HepG2 (cell line): ENCODE measurements at regions not wholly inside any gene's neighbourhood (a gene's known extent, or its start where the extent isn't known, plus 50 kb on each side); places are given as distances from the start of the nearest gene placed in this dataset.

Experiments
- ATAC-seq: fragments of 200-7000 bp; cut with Tn5 transposase; 3 replicates; pipeline ENCODE4 v1.9.1; 2020; ENCODE audit warnings: mild to moderate bottlenecking, moderate library complexity
- BruUV-seq: library from RNA; stranded (reverse); fragments of 400-500 nt; replicated peaks from 2 replicates; lab custom pipeline; 2021; lab: Mats Ljungman, UMichigan
- CTCF ChIA-PET: fragments of 300-600 bp; formaldehyde crosslinking; extraction: SDS; loops from one replicate; lab custom pipeline; 2021; ENCODE audit warnings: low total read pairs, inconsistent platforms, low intra/inter-chr PET ratio; lab: Yijun Ruan, JAX
- POLR2A ChIA-PET: fragments of 350-600 bp; sonication (Branson Sonifier 250); formaldehyde crosslinking; loops from one replicate; lab custom pipeline; 2020; ENCODE audit warnings: antibody characterized with exemption, inconsistent platforms; lab: Yijun Ruan, JAX
- DNase-seq: peaks from one replicate; pipeline ENCODE4 v3.0.0-alpha.2; 2015; ENCODE audit warnings: low spot score
- FAIRE-seq: peaks from 3 replicates; lab custom pipeline; 2011; peaks lifted over from hg19 to GRCh38; lab: Jason Lieb, UNC
- H2AFZ ChIP-seq: one replicate; pipeline ENCODE4 v1.6.1; 2011; ENCODE audit warnings: low read length, inconsistent platforms
- H3K27ac ChIP-seq: fragments of 300-600 bp; 3 replicates; pipeline ENCODE4 v1.8.0; 2011; ENCODE audit warnings: mixed run types, mild to moderate bottlenecking, mixed read lengths, low read length, inconsistent platforms; ENCODE audit not compliant: insufficient read depth; ENCODE audit errors: extremely low read length
- H3K27me3 ChIP-seq, 2 experiments: fragments of 200-600 bp in 1 of 2; 2 replicates in 1 of 2; 3 replicates in 1 of 2; pipeline versions ENCODE4 v1.6.0 to v1.8.0; 2011; ENCODE audit warnings: low read length in 2 of 2, mild to moderate bottlenecking in 2 of 2, moderate library complexity in 2 of 2, inconsistent platforms in 1 of 2; ENCODE audit not compliant: insufficient read depth in 2 of 2, control insufficient read depth in 1 of 2
- H3K36me3 ChIP-seq, 2 experiments: fragments of 200-600 bp in 1 of 2; replicated peaks in 1 of 2; 2 replicates in 1 of 2; 3 replicates in 1 of 2; pipeline versions ENCODE4 v1.5.1 to v1.8.0; 2011; ENCODE audit warnings: low read length in 2 of 2, inconsistent platforms in 1 of 2; ENCODE audit not compliant: insufficient read depth in 2 of 2, control insufficient read depth in 1 of 2
- H3K4me1 ChIP-seq: 2 replicates; pipeline ENCODE4 v1.5.1; 2012; ENCODE audit warnings: low read length, inconsistent platforms; ENCODE audit not compliant: insufficient read depth
- H3K4me2 ChIP-seq: 2 replicates; pipeline ENCODE4 v1.6.0; 2011; ENCODE audit warnings: low read depth, low read length, inconsistent platforms
- H3K4me3 ChIP-seq, 3 experiments: fragments of 200-600 bp in 1 of 3; sonication (generic), shearing (Covaris generic) in 1 of 3; replicated peaks in 1 of 3; 2 replicates each; pipeline ENCODE4 v1.5.1; 2011 to 2016; ENCODE audit warnings: low read length in 3 of 3, inconsistent platforms in 2 of 3, low read depth in 2 of 3, mild to moderate bottlenecking in 2 of 3, control low read depth in 1 of 3, mixed read lengths in 1 of 3; ENCODE audit not compliant: insufficient read depth in 1 of 3
- H3K79me2 ChIP-seq: one replicate; pipeline ENCODE4 v1.6.1; 2011; ENCODE audit warnings: low read length, inconsistent platforms; ENCODE audit not compliant: insufficient read depth
- H3K9ac ChIP-seq: 2 replicates; pipeline ENCODE4 v1.6.0; 2011; ENCODE audit warnings: mild to moderate bottlenecking, low read depth, low read length, inconsistent platforms; ENCODE audit not compliant: insufficient read depth
- H3K9me3 ChIP-seq: 2 replicates; pipeline ENCODE4 v1.5.1; 2012; ENCODE audit warnings: mild to moderate bottlenecking, low read length
- H4K20me1 ChIP-seq: 2 replicates; pipeline ENCODE4 v1.6.0; 2011; ENCODE audit warnings: inconsistent platforms, mild to moderate bottlenecking, low read length, moderate library complexity; ENCODE audit not compliant: insufficient read depth
- FLYWCH1 ChIP-seq: sonication (generic); formaldehyde crosslinking; IDR thresholded peaks from 2 replicates; pipeline ENCODE4 v1.8.1; 2023; ENCODE audit warnings: mild to moderate bottlenecking, missing genetic modification reagents
- GZF1 ChIP-seq: sonication (generic); formaldehyde crosslinking; IDR thresholded peaks from 2 replicates; pipeline ENCODE4 v1.5.1; 2020; ENCODE audit warnings: mild to moderate bottlenecking, missing genetic modification reagents
- KDM2A ChIP-seq: sonication (generic); formaldehyde crosslinking; IDR thresholded peaks from 2 replicates; pipeline ENCODE4 v1.4.0; 2020; ENCODE audit warnings: low read depth, missing genetic modification reagents, borderline replicate concordance
- MAFK ChIP-seq, 2 experiments: IDR thresholded peaks in 1 of 2; conservative IDR thresholded peaks in 1 of 2; 2 replicates each; pipeline ENCODE4 v1.6.1; 2011; ENCODE audit warnings: improper control_type of control experiment in 2 of 2, low read length in 2 of 2
- MEIS1 ChIP-seq: sonication (generic); formaldehyde crosslinking; IDR thresholded peaks from 2 replicates; pipeline ENCODE4 v1.9.0; 2021; ENCODE audit warnings: mild to moderate bottlenecking, missing genetic modification reagents, moderate library complexity, borderline replicate concordance
- PAF1 ChIP-seq: IDR thresholded peaks from 2 replicates; pipeline ENCODE4 v1.6.1; 2016; ENCODE audit warnings: missing genetic modification reagents, missing compliant biosample characterization
- POLR2A ChIP-seq, 2 experiments: IDR thresholded peaks; 2 replicates each; pipeline ENCODE4 v1.6.1; 2011; ENCODE audit warnings: low read depth in 2 of 2, low read length in 2 of 2, mild to moderate bottlenecking in 1 of 2, moderate library complexity in 1 of 2; ENCODE audit not compliant: insufficient read depth in 1 of 2
- SMAD9 ChIP-seq: sonication (generic); formaldehyde crosslinking; IDR thresholded peaks from 2 replicates; pipeline ENCODE4 v1.5.1; 2020; ENCODE audit warnings: mild to moderate bottlenecking, missing genetic modification reagents
- THAP7 ChIP-seq: sonication (generic); formaldehyde crosslinking; IDR thresholded peaks from 2 replicates; pipeline ENCODE4 v1.8.1; 2023; ENCODE audit warnings: mild to moderate bottlenecking, missing genetic modification reagents
- ZBTB25 ChIP-seq: IDR thresholded peaks from 2 replicates; pipeline ENCODE4 v1.6.1; 2018; ENCODE audit warnings: missing genetic modification reagents
- ZNF124 ChIP-seq: sonication (generic); formaldehyde crosslinking; IDR thresholded peaks from 2 replicates; pipeline ENCODE4 v1.4.0; 2020; ENCODE audit warnings: missing genetic modification reagents
- ZNF276 ChIP-seq: sonication (generic); formaldehyde crosslinking; IDR thresholded peaks from 2 replicates; pipeline ENCODE4 v1.4.0; 2020; ENCODE audit warnings: mild to moderate bottlenecking, low read depth, missing genetic modification reagents
- ZNF343 ChIP-seq: sonication (generic); formaldehyde crosslinking; IDR thresholded peaks from 2 replicates; pipeline ENCODE4 v1.4.0; 2020; ENCODE audit warnings: mild to moderate bottlenecking, missing genetic modification reagents
- ZNF407 ChIP-seq: sonication (generic); formaldehyde crosslinking; IDR thresholded peaks from one replicate; pipeline ENCODE4 v1.5.1; 2020; ENCODE audit warnings: mild to moderate bottlenecking, missing genetic modification reagents; ENCODE audit errors: not compliant biosample characterization
- ZNF678 ChIP-seq: sonication (generic); formaldehyde crosslinking; IDR thresholded peaks from 2 replicates; pipeline ENCODE4 v1.4.0; 2020; ENCODE audit warnings: mild to moderate bottlenecking, missing genetic modification reagents
- WGBS: methylation state at CpG from one replicate; pipeline ENCODE4 v1.1.6; 2017; ENCODE audit warnings: low lambda C conversion rate; 5-methylcytosine and 5-hydroxymethylcytosine counted together
- in situ Hi-C: cut with HindIII; loops from 2 replicates; pipeline ENCODE4 v1.10.0; 2017; ENCODE audit warnings: low pct_unique_long_range_greater_than_20kb; ENCODE audit not compliant: extremely low pct_ligation_motif_present
- intact Hi-C: fragments of 100-400 bp; cut with micrococcal nuclease; formaldehyde crosslinking; loops from one replicate; pipeline ENCODE4 v1.10.0; 2022; ENCODE audit not compliant: unreplicated experiment

GRCh38 chr5:108619815-108620214 is 127.9 kb upstream of the FER start:
- Histone ChIP-seq H3K79me2 (no peaks in the 10 kb centered on the region), H3K4me3 (no peak overlapping the region), H3K4me1 (peaks cover 4% of the 10 kb centered on the region; the same call in 1 of the 2 replicates), H3K27me3 (no peaks in the 10 kb centered on the region), H3K27ac (no peak overlapping the region), H4K20me1 (no peaks in the 10 kb centered on the region), H3K36me3 (no peaks in the 10 kb centered on the region), H3K4me2 (no peak overlapping the region), H2AFZ (no peak overlapping the region), H3K9me3 (no peaks in the 10 kb centered on the region), H3K9ac (no peak overlapping the region)
- ChIA-PET CTCF (no interaction called here), POLR2A (no interaction called here)
- 66% methylated on average over 10 of the region's 10 CpGs for WGBS
- in situ Hi-C loops, result no loop called here
- FAIRE-seq, result no peak
- intact Hi-C loops, result no loop called here
- no peak for ATAC-seq
- BruUV-seq, result no TSS peak
- TF ChIP-seq ZNF678 (CRISPR knock-in tag) (no peak), KDM2A (CRISPR knock-in tag) (no peak), GZF1 (CRISPR knock-in tag) (no peak), ZNF407 (CRISPR knock-in tag) (no peak), ZNF124 (CRISPR knock-in tag) (no peak), MEIS1 (CRISPR knock-in tag) (no peak), PAF1 (CRISPR knock-in tag) (no peak), ZBTB25 (no peak), ZNF343 (CRISPR knock-in tag) (no peak), ZNF276 (no peak), FLYWCH1 (CRISPR knock-in tag) (no peak), POLR2A (IDR thresholded peaks at IDR 0.05; ENCODE audit: insufficient read depth in 1 of 2, low read depth in 2 of 2, low read length in 2 of 2) (no peak), MAFK (conservative IDR thresholded peaks at IDR 0.05 in 1 of 2, IDR thresholded peaks at IDR 0.05 in 1 of 2; ENCODE audit: low read length in 2 of 2) (no peak), SMAD9 (no peak), THAP7 (no peak)
- no peak for DNase-seq
